ENCODE measurements at regions not wholly inside any gene's neighbourhood (a gene's known extent, or its start where the extent isn't known, plus 50 kb on each side); places are given as distances from the start of the nearest gene placed in this dataset.

- POLR2A ChIA-PET (ENCODE audit: unreplicated experiment): no interaction called here
- dilution Hi-C loops (cut with HindIII; ENCODE audit: low sequenced_read_pairs, unreplicated experiment): no loop called here
Measured at GRCh38 chr10:71158902-71159301, 53.5 kb upstream of the UNC5B start.

More at GRCh38 chr10:71158902-71159301, 53.5 kb upstream of the UNC5B start:
- H3K36me3 ChIP-seq (ENCODE audit: control insufficient read depth, insufficient read depth, low read length): no peaks in the 10 kb centered on the region
- H3K4me2 ChIP-seq (ENCODE audit: low read depth, low read length): no peak overlapping the region
- no peak for TF ChIP-seq MAZ (IDR thresholded peaks at IDR 0.05; ENCODE audit: borderline replicate concordance, low read depth, low read length)
- TF ChIP-seq CEBPB (IDR thresholded peaks at IDR 0.05; ENCODE audit: low read depth, low read length): no peak
- no peak for TF ChIP-seq ELK1 (IDR thresholded peaks at IDR 0.05; ENCODE audit: borderline replicate concordance, low read depth, low read length)
- TF ChIP-seq FOS (IDR thresholded peaks at IDR 0.05; ENCODE audit: low read depth, low read length): no peak
- no peak for TF ChIP-seq MXI1 (IDR thresholded peaks at IDR 0.05; ENCODE audit: borderline replicate concordance, low read depth, low read length)
- no peak for TF ChIP-seq RCOR1 (IDR thresholded peaks at IDR 0.05; ENCODE audit: insufficient replicate concordance, low read length)
- no peak for TF ChIP-seq POLR2A (IDR thresholded peaks at IDR 0.05; ENCODE audit: low read depth, low read length)
- no peak for TF ChIP-seq MAFK (IDR thresholded peaks at IDR 0.05; ENCODE audit: low read depth, low read length)
- TF ChIP-seq CHD1 (IDR thresholded peaks at IDR 0.05; ENCODE audit: low read depth, low read length): no peak
- TF ChIP-seq, protein P1, sequence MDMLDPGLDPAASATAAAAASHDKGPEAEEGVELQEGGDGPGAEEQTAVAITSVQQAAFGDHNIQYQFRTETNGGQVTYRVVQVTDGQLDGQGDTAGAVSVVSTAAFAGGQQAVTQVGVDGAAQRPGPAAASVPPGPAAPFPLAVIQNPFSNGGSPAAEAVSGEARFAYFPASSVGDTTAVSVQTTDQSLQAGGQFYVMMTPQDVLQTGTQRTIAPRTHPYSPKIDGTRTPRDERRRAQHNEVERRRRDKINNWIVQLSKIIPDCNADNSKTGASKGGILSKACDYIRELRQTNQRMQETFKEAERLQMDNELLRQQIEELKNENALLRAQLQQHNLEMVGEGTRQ (IDR thresholded peaks at IDR 0.05; ENCODE audit: low read depth, low read length): no peak
- TF ChIP-seq, protein P2, sequence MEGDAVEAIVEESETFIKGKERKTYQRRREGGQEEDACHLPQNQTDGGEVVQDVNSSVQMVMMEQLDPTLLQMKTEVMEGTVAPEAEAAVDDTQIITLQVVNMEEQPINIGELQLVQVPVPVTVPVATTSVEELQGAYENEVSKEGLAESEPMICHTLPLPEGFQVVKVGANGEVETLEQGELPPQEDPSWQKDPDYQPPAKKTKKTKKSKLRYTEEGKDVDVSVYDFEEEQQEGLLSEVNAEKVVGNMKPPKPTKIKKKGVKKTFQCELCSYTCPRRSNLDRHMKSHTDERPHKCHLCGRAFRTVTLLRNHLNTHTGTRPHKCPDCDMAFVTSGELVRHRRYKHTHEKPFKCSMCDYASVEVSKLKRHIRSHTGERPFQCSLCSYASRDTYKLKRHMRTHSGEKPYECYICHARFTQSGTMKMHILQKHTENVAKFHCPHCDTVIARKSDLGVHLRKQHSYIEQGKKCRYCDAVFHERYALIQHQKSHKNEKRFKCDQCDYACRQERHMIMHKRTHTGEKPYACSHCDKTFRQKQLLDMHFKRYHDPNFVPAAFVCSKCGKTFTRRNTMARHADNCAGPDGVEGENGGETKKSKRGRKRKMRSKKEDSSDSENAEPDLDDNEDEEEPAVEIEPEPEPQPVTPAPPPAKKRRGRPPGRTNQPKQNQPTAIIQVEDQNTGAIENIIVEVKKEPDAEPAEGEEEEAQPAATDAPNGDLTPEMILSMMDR (conservative IDR thresholded peaks at IDR 0.05; ENCODE audit: low read depth, low read length): no peak
- no peak for TF ChIP-seq SMC3 (IDR thresholded peaks at IDR 0.05; ENCODE audit: low read depth, low read length)
- TF ChIP-seq NFE2L2 (IDR thresholded peaks at IDR 0.05; ENCODE audit: low read depth, low read length): no peak
- TF ChIP-seq RAD21 (IDR thresholded peaks at IDR 0.05; ENCODE audit: low read length): no peak
- TF ChIP-seq BHLHE40 (IDR thresholded peaks at IDR 0.05; ENCODE audit: low read depth, low read length): no peak
- no peak for TF ChIP-seq RFX5 (IDR thresholded peaks at IDR 0.05; ENCODE audit: low read depth, low read length)
- no CpG with 5 or more reads among the region's 2 CpGs for WGBS, 2 experiments (ENCODE audit: extremely low coverage in 2 of 2, insufficient read length in 1 of 2)
- no peak overlapping the region for H3K9ac ChIP-seq (ENCODE audit: low read depth, low read length)
- no peak overlapping the region for H2BK5ac ChIP-seq (ENCODE audit: low read depth, low read length, poor library complexity, severe bottlenecking)
- CTCF ChIA-PET: no interaction called here
- H2AK5ac ChIP-seq (ENCODE audit: low read depth, low read length): no peak overlapping the region
- H3K79me1 ChIP-seq (ENCODE audit: low read depth in 1 of 2, low read length in 2 of 2): no peaks in the 10 kb centered on the region
- ATAC-seq (ENCODE audit: low read depth) (no peak), DNase-seq (no peak)
- no peak overlapping the region for H2AFZ ChIP-seq (replicated peaks; ENCODE audit: low read length, poor library complexity)
- intact Hi-C loops (cut with micrococcal nuclease): no loop called here
- in situ Hi-C loops (cut with MboI; ENCODE audit: low sequenced_read_pairs): no loop called here
- no peak overlapping the region for H3K4ac ChIP-seq (ENCODE audit: low read depth, low read length)
- no peak overlapping the region for H2BK20ac ChIP-seq (ENCODE audit: low read depth, low read length)
- no peaks in the 10 kb centered on the region for H3K9me1 ChIP-seq (ENCODE audit: insufficient read depth, low read length)
- H3K56ac ChIP-seq (ENCODE audit: extremely low read depth, insufficient read depth, low read length): no peak overlapping the region
- H2BK120ac ChIP-seq (ENCODE audit: low read depth, low read length): no peak overlapping the region
- H4K8ac ChIP-seq (ENCODE audit: low read depth in 2 of 2, low read length in 2 of 2): no peak overlapping the region
- H4K5ac ChIP-seq (ENCODE audit: low read depth, low read length): no peak overlapping the region
- no peak overlapping the region for H2AK9ac ChIP-seq (replicated peaks; ENCODE audit: low read depth, low read length, poor library complexity)
- no peak overlapping the region for H3K14ac ChIP-seq (replicated peaks; ENCODE audit: low read depth, low read length)
- no peak overlapping the region for H3K18ac ChIP-seq (ENCODE audit: low read depth, low read length)
- BruUV-seq (replicated peaks): no TSS peak
- H3K9me3 ChIP-seq (ENCODE audit: control insufficient read depth, insufficient read depth, low read length): no peaks in the 10 kb centered on the region
- no peak overlapping the region for H4K91ac ChIP-seq (ENCODE audit: insufficient read depth, low read depth, low read length)
- no peak overlapping the region for H2BK15ac ChIP-seq (ENCODE audit: low read depth, low read length)
- H4K20me1 ChIP-seq (ENCODE audit: insufficient read depth, low read length): no peaks in the 10 kb centered on the region
- H3K4me1 ChIP-seq (ENCODE audit: control insufficient read depth, insufficient read depth, low read length): no peaks in the 10 kb centered on the region
- H3K4me3 ChIP-seq (ENCODE audit: insufficient read depth, low read depth, low read length): no peak overlapping the region
- peaks cover 5% of the 10 kb centered on the region; the same call in 1 of the 2 replicates for H3K27me3 ChIP-seq (ENCODE audit: control insufficient read depth, insufficient read depth, low read length)
- no peak overlapping the region for H3K23ac ChIP-seq (ENCODE audit: low read depth, low read length)
- no peak overlapping the region for H3K27ac ChIP-seq (ENCODE audit: insufficient read depth, low read length)

All from IMR-90 (cell line).